ENCODE measurements at regions not wholly inside any gene's neighbourhood (a gene's known extent, or its start where the extent isn't known, plus 50 kb on each side); places are given as distances from the start of the nearest gene placed in this dataset.

GRCh38 chr9:107548298-107549142, 59.0 kb upstream of the KLF4 start:
- in situ Hi-C loops (cut with MboI; ENCODE audit: low sequenced_read_pairs), result no loop called here

GRCh38 chr9:107547772-107548297, 58.3 kb upstream of the KLF4 start:
- in situ Hi-C loops (cut with MboI; ENCODE audit: low sequenced_read_pairs), result no loop called here

- in situ Hi-C loops (cut with MboI; ENCODE audit: low sequenced_read_pairs), result no loop called here
Measured at GRCh38 chr9:107547303-107547702, 57.7 kb upstream of the KLF4 start.

- in situ Hi-C loops (cut with MboI; ENCODE audit: low sequenced_read_pairs), result no loop called here
Measured at GRCh38 chr9:107546859-107547258, 57.3 kb upstream of the KLF4 start.

GRCh38 chr9:107545036-107545435, 55.5 kb upstream of the KLF4 start:
- in situ Hi-C loops (cut with MboI; ENCODE audit: low sequenced_read_pairs), result no loop called here

GRCh38 chr9:107542411-107543157, 53.0 kb upstream of the KLF4 start:
- in situ Hi-C loops (cut with MboI; ENCODE audit: low sequenced_read_pairs), result no loop called here

GRCh38 chr9:107541523-107541922, 52.0 kb upstream of the KLF4 start:
- in situ Hi-C loops (cut with MboI; ENCODE audit: low sequenced_read_pairs), result no loop called here

GRCh38 chr9:107540164-107540561, 50.6 kb upstream of the KLF4 start:
- in situ Hi-C loops (cut with MboI; ENCODE audit: low sequenced_read_pairs), result no loop called here

- in situ Hi-C loops (cut with MboI; ENCODE audit: low sequenced_read_pairs), result no loop called here
Measured at GRCh38 chr9:107539427-107540163, 50.0 kb upstream of the KLF4 start.
